Peyer's patch (tissue), 4 donors: ENCODE measurements at regions not wholly inside any gene's neighbourhood (a gene's known extent, or its start where the extent isn't known, plus 50 kb on each side); places are given as distances from the start of the nearest gene placed in this dataset.

Experiments
- DNase-seq, 3 donors: peaks; one replicate each; pipeline ENCODE4 v3.0.0-alpha.2; 2017 to 2019
- H3K27ac ChIP-seq, 4 donors: fragments of 200-600 bp; sonication (generic); one replicate each; pipeline ENCODE4 v1.5.1; 2016 to 2019
- H3K27me3 ChIP-seq, 2 donors: fragments of 200-600 bp; sonication (generic); one replicate each; pipeline ENCODE4 v1.5.1; 2019
- H3K36me3 ChIP-seq, 3 donors: fragments of 200-600 bp; sonication (generic); one replicate each; pipeline ENCODE4 v1.5.1; 2016 to 2019
- H3K4me1 ChIP-seq, 4 donors: fragments of 200-600 bp; sonication (generic); one replicate each; pipeline ENCODE4 v1.5.1; 2016 to 2019
- H3K4me3 ChIP-seq, 4 donors: fragments of 200-600 bp; sonication (generic); 1 replicate in 3 of 4; 2 replicates in 1 of 4; pipeline ENCODE4 v1.5.1; 2016 to 2019; ENCODE audit warnings: mild to moderate bottlenecking in 1 of 4
- H3K9me3 ChIP-seq, 4 donors: fragments of 200-600 bp; sonication (generic); one replicate each; pipeline ENCODE4 v1.5.1; 2016 to 2019; ENCODE audit warnings: mild to moderate bottlenecking in 1 of 4
- POLR2A ChIP-seq, 2 donors: fragments of 450-650 bp; IDR thresholded peaks; one replicate each; pipeline ENCODE4 v1.5.1; 2017; ENCODE audit warnings: antibody characterized with exemption in 2 of 2, mild to moderate bottlenecking in 2 of 2, moderate library complexity in 2 of 2
- TF ChIP-seq, protein P1 (sequence below), 6 experiments: fragments of 450-650 bp in 4 of 6; fragments of 200-600 bp in 2 of 6; sonication (generic) in 1 of 6; IDR thresholded peaks; one replicate each; pipeline ENCODE4 v1.5.1; 2017 to 2019; ENCODE audit warnings: antibody characterized with exemption in 6 of 6, mild to moderate bottlenecking in 3 of 6, moderate library complexity in 1 of 6

DNA sequence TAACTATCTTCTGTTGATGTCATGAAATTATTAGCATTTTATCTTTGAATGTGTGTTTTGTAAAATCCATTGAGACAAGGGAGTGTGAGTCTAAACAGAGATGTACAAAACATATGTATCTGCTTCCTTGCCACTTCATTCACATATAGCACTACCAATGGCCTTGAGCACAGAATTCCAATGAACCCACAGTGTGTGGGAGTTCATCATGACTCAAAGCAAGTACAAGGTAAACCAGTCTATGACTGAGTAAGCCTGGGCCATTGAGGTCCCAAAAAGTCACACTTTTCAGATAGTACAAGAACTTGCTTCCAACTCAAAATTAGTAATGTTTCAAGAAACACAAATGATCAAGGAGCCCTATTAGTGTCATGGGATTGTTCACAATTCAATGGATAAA, 218.6 kb downstream of the MANEA start:
- Histone ChIP-seq H3K4me1 (no peaks in the 10 kb centered on the region), H3K27me3 (no peaks in the 10 kb centered on the region), H3K4me3 (no peak overlapping the region), H3K36me3 (no peaks in the 10 kb centered on the region), H3K9me3 (no peaks in the 10 kb centered on the region), H3K27ac (no peak overlapping the region)
- TF ChIP-seq, protein P1, sequence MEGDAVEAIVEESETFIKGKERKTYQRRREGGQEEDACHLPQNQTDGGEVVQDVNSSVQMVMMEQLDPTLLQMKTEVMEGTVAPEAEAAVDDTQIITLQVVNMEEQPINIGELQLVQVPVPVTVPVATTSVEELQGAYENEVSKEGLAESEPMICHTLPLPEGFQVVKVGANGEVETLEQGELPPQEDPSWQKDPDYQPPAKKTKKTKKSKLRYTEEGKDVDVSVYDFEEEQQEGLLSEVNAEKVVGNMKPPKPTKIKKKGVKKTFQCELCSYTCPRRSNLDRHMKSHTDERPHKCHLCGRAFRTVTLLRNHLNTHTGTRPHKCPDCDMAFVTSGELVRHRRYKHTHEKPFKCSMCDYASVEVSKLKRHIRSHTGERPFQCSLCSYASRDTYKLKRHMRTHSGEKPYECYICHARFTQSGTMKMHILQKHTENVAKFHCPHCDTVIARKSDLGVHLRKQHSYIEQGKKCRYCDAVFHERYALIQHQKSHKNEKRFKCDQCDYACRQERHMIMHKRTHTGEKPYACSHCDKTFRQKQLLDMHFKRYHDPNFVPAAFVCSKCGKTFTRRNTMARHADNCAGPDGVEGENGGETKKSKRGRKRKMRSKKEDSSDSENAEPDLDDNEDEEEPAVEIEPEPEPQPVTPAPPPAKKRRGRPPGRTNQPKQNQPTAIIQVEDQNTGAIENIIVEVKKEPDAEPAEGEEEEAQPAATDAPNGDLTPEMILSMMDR (IDR thresholded peaks at IDR 0.05), result no peak
- TF ChIP-seq POLR2A (IDR thresholded peaks at IDR 0.05), result no peak
- DNase-seq, result no peak

DNA sequence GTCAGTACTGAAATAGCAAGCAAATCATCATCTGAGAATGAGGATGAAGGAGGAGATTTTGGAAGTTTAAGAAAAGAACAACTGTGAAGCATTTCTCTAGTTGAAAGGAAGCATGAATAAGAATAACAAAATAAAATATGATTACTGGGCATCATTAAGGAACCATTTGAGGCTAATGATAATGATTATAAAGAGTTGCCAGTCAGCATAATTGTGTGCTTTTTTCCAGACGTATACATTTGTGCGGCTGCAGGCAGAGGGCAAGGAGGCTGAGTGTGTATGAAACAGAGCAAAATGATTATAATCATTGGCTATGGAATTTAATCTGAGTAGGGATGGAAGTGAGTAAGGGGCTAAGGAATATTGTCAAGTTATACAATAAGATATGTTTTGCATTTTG, 218.7 kb upstream of the FUT9 start:
- H3K27me3 ChIP-seq, result no peaks in the 10 kb centered on the region
- H3K4me3 ChIP-seq, result no peak overlapping the region
- H3K9me3 ChIP-seq, result no peaks in the 10 kb centered on the region
- DNase-seq, result no peak
- H3K27ac ChIP-seq, result no peak overlapping the region
- H3K4me1 ChIP-seq, result no peaks in the 10 kb centered on the region
- H3K36me3 ChIP-seq, result no peaks in the 10 kb centered on the region
- TF ChIP-seq, protein P1 (IDR thresholded peaks at IDR 0.05), result no peak
- no peak for TF ChIP-seq POLR2A (IDR thresholded peaks at IDR 0.05)

DNA sequence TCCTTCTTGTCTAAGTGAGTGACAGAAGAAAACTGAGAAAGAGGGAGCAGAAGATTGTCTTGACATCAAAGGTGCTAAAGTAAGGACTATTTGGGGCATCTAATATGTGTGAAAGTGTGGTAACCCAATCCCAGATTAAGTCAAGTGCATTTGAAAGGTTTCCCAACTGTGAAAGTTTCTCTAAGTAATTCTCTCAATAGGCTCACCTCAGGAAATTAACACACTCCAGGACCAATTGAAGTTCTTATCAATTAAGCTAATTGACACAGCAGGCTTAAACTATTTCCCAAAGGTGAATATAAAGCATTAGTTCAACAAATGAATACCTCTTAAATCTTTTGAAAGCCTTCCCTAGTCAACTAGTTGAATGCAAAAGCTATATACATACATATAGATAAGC, 212.8 kb upstream of the FUT9 start:
- Histone ChIP-seq H3K27me3 (no peaks in the 10 kb centered on the region), H3K4me1 (no peaks in the 10 kb centered on the region), H3K4me3 (no peak overlapping the region), H3K27ac (no peak overlapping the region), H3K36me3 (no peaks in the 10 kb centered on the region), H3K9me3 (no peaks in the 10 kb centered on the region)
- DNase-seq, result no peak
- TF ChIP-seq, protein P1 (IDR thresholded peaks at IDR 0.05), result no peak
- TF ChIP-seq POLR2A (IDR thresholded peaks at IDR 0.05), result no peak

DNA sequence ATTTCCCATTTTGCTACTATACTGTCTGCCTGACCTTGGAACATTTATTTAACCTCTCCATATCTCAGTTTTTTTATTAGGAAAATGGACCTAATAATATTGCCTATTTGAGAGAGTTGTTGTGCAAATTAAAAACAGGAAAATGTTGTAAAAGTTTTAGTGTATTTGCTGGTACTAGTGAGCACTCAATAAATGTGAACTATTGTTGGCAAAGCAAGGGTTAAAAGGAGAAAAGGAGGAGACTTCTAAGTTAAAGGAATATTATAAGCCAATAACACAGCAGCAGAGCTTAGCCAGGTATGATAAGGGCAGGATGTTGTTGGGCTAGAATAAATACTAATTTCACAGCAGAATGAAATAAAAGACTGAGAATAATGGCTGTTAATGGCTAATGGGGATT, 211.9 kb upstream of the FUT9 start:
- DNase-seq, result no peak
- no peaks in the 10 kb centered on the region for H3K9me3 ChIP-seq
- TF ChIP-seq POLR2A (IDR thresholded peaks at IDR 0.05), result no peak
- TF ChIP-seq, protein P1 (IDR thresholded peaks at IDR 0.05), result no peak
- no peaks in the 10 kb centered on the region for H3K4me1 ChIP-seq
- H3K27me3 ChIP-seq, result no peaks in the 10 kb centered on the region
- no peaks in the 10 kb centered on the region for H3K36me3 ChIP-seq
- H3K4me3 ChIP-seq, result no peak overlapping the region
- H3K27ac ChIP-seq, result no peak overlapping the region

DNA sequence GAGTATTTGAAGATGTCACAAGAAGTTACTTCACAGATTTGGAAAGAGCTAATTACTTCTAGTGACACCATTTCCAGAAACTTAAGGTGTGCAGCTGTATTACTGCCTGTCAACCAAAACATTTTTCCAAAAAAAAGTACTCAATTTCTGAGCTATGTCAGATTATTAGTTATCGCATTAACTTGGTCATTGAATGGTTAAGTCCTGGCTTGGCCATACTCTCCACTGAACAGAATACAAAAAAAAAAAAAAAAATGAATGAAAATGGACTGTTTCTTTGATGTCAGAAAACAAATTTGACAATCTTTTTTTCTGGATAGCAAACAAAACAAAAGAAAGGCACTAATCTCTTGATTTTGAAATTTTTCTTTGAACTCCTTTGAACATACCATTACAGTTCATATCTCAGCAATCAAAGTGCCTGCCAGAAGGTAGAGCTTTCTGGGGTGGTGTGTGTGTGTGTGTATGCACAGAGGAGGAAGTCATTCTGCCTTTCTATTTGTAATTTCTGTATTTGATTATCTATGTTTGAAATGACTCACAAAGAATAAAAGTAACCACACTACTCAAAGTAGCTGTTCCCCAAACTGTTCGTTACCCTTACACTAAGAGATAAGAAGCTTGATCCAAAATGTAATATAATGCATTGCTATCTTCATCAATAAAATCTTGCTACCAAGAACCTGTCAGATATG, 210.8 kb upstream of the FUT9 start:
- Histone ChIP-seq H3K27me3 (no peaks in the 10 kb centered on the region), H3K9me3 (no peaks in the 10 kb centered on the region), H3K27ac (no peak overlapping the region), H3K4me3 (no peak overlapping the region), H3K36me3 (no peaks in the 10 kb centered on the region), H3K4me1 (no peaks in the 10 kb centered on the region)
- no peak for DNase-seq
- no peak for TF ChIP-seq POLR2A (IDR thresholded peaks at IDR 0.05)
- TF ChIP-seq, protein P1 (IDR thresholded peaks at IDR 0.05), result no peak

DNA sequence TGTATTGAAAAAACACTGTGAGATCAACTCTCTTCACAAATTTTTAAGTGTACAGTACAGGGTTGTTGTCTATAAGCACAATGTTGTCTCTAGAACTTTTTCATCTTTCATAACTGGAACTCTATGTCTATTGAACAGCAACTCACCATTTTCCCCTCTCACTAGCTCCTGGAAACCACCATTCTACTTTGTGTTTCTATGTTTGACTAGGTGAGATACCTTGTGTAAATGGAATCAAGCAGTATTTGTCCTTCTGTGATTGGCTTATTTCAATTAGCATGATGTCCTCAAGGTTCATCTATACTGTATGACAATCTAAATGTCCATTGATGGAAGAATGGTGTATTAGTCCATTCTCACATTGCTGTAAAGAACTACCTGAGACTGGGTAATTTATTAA, 210.1 kb upstream of the FUT9 start:
- Histone ChIP-seq H3K27ac (no peak overlapping the region), H3K9me3 (no peaks in the 10 kb centered on the region)

More for the DNA sequence above, 210.1 kb upstream of the FUT9 start:
- no peaks in the 10 kb centered on the region for H3K4me1 ChIP-seq
- H3K27me3 ChIP-seq, result no peaks in the 10 kb centered on the region
- H3K36me3 ChIP-seq, result no peaks in the 10 kb centered on the region
- no peak overlapping the region for H3K4me3 ChIP-seq
- no peak for TF ChIP-seq POLR2A (IDR thresholded peaks at IDR 0.05)
- no peak for DNase-seq
